SK-N-SH treated with all-trans-retinoic acid at 6 μM for 48 hours (cell line): ENCODE measurements at regions not wholly inside any gene's neighbourhood (a gene's known extent, or its start where the extent isn't known, plus 50 kb on each side); places are given as distances from the start of the nearest gene placed in this dataset.

Experiments used
- ARNTL ChIP-seq: fragments of 450-650 bp; formaldehyde crosslinking; IDR thresholded peaks from 2 replicates; pipeline ENCODE4 v1.5.0; 2020; ENCODE audit warnings: low read depth, mild to moderate bottlenecking, moderate library complexity, borderline replicate concordance
- CSDC2 ChIP-seq: fragments of 250-450 bp; sonication (Bioruptor Pico); IDR thresholded peaks from 2 replicates; pipeline ENCODE4 v1.5.0; 2020; ENCODE audit warnings: mild to moderate bottlenecking, moderate library complexity
- ESRRG ChIP-seq: fragments of 250-450 bp; sonication (Bioruptor Pico); IDR thresholded peaks from 2 replicates; pipeline ENCODE4 v1.6.1; 2021; ENCODE audit warnings: mild to moderate bottlenecking
- GLIS3 ChIP-seq: fragments of 250-450 bp; sonication (Bioruptor Pico); IDR thresholded peaks from 2 replicates; pipeline ENCODE4 v1.5.0; 2020; ENCODE audit warnings: mild to moderate bottlenecking, moderate library complexity
- OSR1 ChIP-seq: fragments of 250-450 bp; sonication (Bioruptor Pico); IDR thresholded peaks from 2 replicates; pipeline ENCODE4 v1.8.0; 2022; ENCODE audit warnings: moderate library complexity, mild to moderate bottlenecking, inconsistent platforms
- PATZ1 ChIP-seq: fragments of 250-450 bp; sonication (Bioruptor Pico); IDR thresholded peaks from 2 replicates; pipeline ENCODE4 v1.8.0; 2020; ENCODE audit warnings: mild to moderate bottlenecking, moderate library complexity, borderline replicate concordance
- POU6F1 ChIP-seq: fragments of 250-450 bp; sonication (Bioruptor Pico); IDR thresholded peaks from 2 replicates; pipeline ENCODE4 v1.8.0; 2021; ENCODE audit warnings: low read depth, mild to moderate bottlenecking, moderate library complexity, borderline replicate concordance
- PPARA ChIP-seq: fragments of 250-450 bp; sonication (Bioruptor Pico); IDR thresholded peaks from 2 replicates; pipeline ENCODE4 v1.5.0; 2020; ENCODE audit warnings: mild to moderate bottlenecking, borderline replicate concordance
- SNAI2 ChIP-seq: fragments of 250-450 bp; sonication (Bioruptor Pico); IDR thresholded peaks from 2 replicates; pipeline ENCODE4 v1.5.0; 2020; ENCODE audit warnings: mild to moderate bottlenecking, moderate library complexity
- TCF4 ChIP-seq: fragments of 250-450 bp; sonication (Bioruptor Pico); IDR thresholded peaks from 2 replicates; pipeline ENCODE4 v1.8.0; 2021; ENCODE audit warnings: mild to moderate bottlenecking, moderate library complexity, borderline replicate concordance
- ZFP30 ChIP-seq: fragments of 450-650 bp; formaldehyde crosslinking; IDR thresholded peaks from 2 replicates; pipeline ENCODE4 v1.5.0; 2022; ENCODE audit warnings: mild to moderate bottlenecking, moderate library complexity
- ZNF565 ChIP-seq: fragments of 450-650 bp; formaldehyde crosslinking; conservative IDR thresholded peaks from 2 replicates; pipeline ENCODE4 v1.5.0; 2020; ENCODE audit warnings: low read depth, mild to moderate bottlenecking, moderate library complexity

GRCh38 chr7:159321278-159321677, 176.6 kb upstream of the VIPR2 start:
- no peak for TF ChIP-seq PATZ1 (CRISPR knock-in tag)
- TF ChIP-seq POU6F1 (CRISPR knock-in tag): no peak
- TF ChIP-seq ZNF565 (CRISPR knock-in tag): no peak
- TF ChIP-seq ARNTL (CRISPR knock-in tag): no peak
- TF ChIP-seq CSDC2: no peak
- no peak for TF ChIP-seq PPARA
- TF ChIP-seq GLIS3: no peak
- TF ChIP-seq SNAI2: no peak
- no peak for TF ChIP-seq TCF4 (CRISPR knock-in tag)
- TF ChIP-seq OSR1: no peak
- no peak for TF ChIP-seq ESRRG (CRISPR knock-in tag)
- no peak for TF ChIP-seq ZFP30 (CRISPR knock-in tag)
